GM21619 (cell line): ENCODE measurements at regions not wholly inside any gene's neighbourhood (a gene's known extent, or its start where the extent isn't known, plus 50 kb on each side); places are given as distances from the start of the nearest gene placed in this dataset.
"Not testable (repeated sequence)": the region's sequence is repeated elsewhere in the genome, so short reads cannot be mapped to it uniquely, and the experiment has no call there.

Source experiments
- ATAC-seq: cut with Tn5 transposase; IDR thresholded peaks from one replicate; pipeline ENCODE4 v1.9.1; 2021; ENCODE audit not compliant: unreplicated experiment

DNA sequence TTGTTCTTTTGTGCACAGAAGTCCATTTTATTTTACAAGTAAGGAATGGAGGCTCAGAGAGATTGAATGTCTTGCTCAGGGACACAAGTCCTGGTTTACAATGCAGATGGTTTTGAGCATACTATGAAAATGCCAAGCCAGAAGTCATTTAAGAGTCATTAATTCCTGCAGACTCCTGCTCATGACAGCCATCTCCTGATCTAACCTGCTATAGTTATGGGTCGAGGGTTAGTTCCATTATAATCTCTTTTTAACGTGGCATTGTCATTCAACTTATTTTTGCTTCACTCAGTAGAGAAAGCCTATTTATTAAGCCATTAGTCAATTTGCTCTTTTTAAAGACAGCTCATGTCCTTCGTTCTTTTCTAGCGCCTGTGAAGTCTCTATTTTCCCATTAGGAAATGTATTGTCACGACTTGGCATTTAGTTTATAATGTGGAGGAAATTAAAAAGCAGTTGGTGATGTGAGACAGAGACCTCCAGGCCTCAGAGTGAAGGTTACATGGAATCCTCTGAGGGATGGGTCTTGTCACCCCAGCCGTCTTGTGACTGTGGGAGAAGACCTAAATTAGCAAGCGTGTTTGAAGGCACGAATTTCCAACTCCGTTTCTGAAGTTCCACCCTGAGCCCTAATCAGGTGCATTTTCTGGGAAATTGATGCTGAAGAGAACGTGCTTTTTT, 84.1 kb downstream of the ACTBL2 start:
- ATAC-seq = no peak

GRCh38 chr5:57396701-57397100, 85.9 kb downstream of the ACTBL2 start:
- ATAC-seq = no peak

DNA sequence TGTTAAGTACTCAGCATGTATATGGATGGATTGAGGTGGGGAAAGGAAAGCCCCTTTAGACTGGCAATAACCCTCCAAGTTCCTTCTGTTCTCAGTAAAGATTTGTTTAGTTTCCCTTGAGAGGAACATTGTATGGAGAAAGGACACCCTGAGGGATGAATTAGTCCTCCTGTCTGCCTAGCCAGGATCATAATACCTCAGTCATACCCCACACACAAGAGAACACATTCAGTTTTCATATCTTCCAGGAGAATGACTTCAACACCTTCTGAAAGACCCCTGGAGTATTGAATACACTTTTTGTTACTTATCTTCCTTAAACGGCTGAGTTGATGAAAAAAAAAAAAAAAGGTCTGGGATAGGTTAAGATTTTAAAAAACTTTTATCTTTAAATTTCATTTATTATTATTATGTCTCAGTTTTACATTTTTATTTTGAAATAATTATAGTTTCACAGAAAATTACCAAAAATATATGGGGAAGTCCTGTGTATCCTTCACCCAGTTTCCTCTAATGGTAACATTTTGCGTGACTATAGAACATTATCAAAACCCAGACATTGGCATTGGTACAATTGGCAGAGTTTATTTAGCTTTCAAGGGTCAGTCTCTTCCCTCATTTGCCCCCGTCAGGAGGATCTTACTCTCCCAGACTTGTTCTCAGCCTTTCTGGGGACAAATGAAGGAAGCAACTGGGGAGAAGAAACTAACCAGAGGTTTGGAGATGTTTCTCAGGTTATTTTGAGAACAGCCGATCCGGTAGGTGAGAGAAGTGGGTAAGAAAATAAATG, 88.0 kb downstream of the ACTBL2 start:
- no peak for ATAC-seq

GRCh38 chr5:57386958-57387357, 95.7 kb downstream of the ACTBL2 start:
- no peak for ATAC-seq

- no peak for ATAC-seq
Measured at GRCh38 chr5:57383093-57383861, 99.3 kb downstream of the ACTBL2 start.

DNA sequence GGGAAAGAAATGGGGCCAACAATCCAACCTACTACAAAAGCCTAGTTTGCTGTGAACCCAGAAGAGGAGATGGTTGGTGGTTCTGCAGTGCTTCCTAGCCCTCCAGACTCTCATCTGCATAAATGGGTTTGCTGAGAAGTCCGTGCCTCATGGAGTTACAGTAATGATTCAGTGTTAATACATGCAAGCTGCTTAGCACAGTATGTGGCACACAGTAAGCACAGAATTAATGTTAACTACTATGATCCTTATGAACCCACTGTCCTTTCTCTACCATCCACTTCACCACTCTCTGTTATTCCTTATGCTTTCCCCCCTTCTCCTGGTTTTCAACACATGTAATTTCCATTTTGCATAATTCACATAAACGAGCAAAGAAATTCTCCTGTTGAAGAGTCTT, 100.0 kb downstream of the ACTBL2 start:
- no peak for ATAC-seq

GRCh38 chr5:57370376-57370775, 112.2 kb downstream of the ACTBL2 start:
- no peak for ATAC-seq

GRCh38 chr5:57368010-57368409, 114.6 kb downstream of the ACTBL2 start:
- no peak for ATAC-seq

DNA sequence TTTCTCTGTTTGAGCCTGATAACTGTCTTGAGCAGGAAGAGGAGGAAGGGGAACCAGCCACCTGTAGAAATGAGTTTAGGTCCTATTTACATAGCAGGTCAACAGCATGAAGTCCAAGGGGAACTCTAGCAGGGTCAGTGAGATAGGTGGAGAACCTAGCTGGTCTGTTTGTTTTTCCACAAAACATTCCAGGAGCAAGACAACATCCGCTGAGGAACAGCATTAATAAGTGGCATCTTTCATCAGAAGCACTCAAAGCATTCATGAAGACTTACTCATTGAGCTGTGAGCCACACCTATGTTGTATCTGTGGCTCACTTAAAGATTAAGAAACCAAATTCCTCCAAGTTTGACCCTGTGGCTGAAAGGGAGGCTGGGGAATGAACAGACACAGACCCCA, 115.9 kb downstream of the ACTBL2 start:
- no peak for ATAC-seq

DNA sequence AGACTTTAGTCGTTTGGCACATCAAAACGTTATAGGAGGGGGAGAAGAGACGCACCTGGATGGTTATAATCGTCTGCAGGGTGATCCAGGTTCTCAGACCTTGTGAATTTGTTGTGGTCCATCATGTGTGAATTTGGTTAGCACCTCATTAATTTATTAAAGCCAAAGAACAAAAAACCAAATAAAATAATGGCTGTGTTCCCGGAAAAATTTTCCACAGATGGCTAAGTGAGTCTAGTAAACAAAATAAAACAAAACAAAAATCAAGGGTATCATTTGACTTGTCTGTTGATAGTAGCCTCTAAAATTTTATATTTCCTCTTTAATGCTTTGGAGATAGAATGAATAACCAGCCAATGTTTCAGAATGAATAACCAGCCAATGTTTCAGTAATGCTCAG, 119.7 kb downstream of the ACTBL2 start:
- ATAC-seq = no peak

- no peak for ATAC-seq
Measured at GRCh38 chr5:57360871-57361270, 121.7 kb downstream of the ACTBL2 start.

GRCh38 chr5:57358796-57359592, 123.6 kb downstream of the ACTBL2 start:
- no peak for ATAC-seq

- ATAC-seq = not testable (repeated sequence)
Measured at GRCh38 chr5:57356850-57357249, 125.8 kb downstream of the ACTBL2 start.

GRCh38 chr5:57349214-57349613, 133.4 kb downstream of the ACTBL2 start:
- ATAC-seq = no peak

DNA sequence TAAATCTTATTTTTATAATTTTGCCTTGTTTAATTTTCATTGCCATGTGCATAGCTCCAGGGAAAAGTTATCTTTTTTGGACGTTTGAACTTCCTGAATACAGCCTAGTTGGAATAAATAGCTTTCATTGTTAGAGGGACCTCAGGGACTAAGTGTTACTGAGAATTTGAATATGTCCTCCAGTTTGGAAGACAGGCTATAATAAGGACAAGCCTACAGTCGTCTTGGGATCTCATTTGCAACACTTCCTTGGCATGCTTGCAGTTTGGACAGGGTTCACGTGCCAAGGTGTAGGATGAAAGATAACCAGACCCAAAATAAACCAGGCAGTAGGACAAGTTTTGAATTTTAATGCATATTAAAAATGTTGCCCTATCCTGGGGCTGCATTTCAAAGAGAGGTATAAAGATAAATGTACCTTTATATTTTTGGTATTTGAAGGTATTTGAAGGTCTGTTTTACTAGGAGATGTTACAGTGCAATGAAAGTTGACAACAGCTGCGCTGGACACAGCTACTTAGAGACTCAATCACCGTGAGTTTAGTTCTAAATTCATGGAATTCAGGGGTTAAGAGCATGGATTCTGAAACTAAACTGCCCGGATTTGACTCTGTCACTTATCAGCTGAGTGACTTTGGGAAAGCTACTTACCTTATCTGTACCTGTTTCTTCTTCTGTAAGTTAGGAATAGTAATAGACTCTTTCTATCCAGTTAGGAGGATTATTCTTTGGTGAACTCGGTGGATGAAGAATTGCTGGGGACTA, 134.1 kb downstream of the ACTBL2 start:
- ATAC-seq = no peak

DNA sequence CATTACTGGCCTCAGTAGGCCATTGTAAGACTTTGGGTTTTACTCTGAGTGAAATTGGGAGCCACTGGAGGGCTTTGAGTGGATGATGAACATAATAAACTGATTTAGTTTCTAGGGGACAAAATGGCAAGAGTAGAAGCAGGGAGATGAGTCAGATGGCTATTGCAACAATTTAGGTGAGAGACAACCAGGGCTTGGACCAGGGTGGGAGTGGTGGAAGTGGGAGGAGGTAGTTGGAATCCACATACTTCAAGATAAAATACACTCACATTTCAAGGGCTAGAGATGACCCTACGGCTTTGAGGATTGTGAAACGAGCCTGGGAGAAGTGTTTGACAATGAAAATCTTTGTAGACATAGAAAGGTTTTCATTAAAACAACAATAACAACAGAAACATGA, 136.3 kb downstream of the ACTBL2 start:
- ATAC-seq = no peak

DNA sequence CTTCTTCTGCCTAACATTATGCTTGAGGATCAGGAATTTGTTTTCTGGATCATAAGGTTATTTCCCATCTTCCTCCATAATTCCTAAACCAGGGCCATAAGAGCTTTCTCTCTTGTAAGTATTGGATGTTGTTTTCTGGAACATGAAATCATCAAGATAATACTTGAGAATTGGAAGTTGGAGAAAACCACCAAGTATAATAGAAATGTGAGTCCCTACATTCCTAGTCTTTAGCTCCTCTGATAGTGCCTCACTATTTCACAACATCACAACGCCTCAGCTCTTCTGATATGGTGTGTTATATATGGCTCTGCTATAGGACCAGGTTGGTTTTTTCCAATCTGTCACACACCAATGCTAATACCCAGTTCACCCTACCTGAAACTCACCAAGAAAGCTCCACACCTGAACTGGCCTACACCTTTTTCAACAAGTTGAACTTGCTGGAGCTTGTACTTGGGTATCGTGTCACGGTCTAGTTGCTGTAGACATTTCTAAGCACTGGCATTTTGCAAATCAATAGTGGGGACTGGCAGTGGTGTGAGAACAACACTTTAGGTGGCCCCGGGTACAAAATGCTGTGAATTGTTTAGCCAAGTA, 141.1 kb downstream of the ACTBL2 start:
- no peak for ATAC-seq

- ATAC-seq = no peak
Measured at GRCh38 chr5:57340681-57341080, 141.9 kb downstream of the ACTBL2 start.

DNA sequence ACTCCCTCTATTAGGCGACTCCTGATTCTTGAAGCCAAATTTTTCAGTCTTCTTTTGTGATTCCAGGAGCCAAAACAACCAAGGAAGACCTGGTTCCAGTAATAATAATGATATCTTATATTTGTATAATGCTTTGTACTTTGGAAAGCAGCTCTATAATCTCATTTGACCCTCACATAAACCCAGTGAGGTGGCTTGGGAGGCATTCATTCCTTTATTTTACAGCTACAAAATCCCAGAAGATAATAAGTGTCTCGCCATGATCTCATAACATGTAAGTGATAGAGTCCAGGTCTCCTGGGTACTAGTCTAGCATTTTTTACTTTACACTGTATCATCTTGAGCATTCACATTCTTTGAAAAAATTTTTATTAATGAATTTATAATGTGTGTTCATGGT, 143.1 kb downstream of the ACTBL2 start:
- ATAC-seq = no peak

DNA sequence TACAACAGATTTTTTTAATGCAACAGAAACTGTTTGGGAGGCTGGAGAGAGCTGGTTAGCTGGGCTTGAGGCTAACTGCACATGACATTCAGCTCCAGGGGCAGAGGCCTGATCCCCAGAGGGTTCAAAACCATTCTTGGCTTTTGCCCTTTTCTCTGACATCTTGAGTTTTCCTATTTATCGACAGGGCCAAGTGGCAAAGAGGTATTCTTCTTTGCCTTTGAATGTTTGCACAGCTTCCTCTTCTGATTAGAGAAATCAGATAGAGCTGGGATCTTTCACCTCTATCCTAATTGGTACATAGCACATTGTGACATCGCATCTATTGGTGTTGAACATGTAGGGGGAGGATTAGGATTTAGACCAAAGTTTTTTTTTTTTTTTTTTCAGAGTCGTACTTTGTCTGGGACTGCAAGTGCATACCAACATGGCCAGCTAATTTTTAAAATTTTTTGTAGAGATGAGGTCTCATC, 143.7 kb downstream of the ACTBL2 start:
- ATAC-seq = no peak
